Mesothelial cell of epicardium (in vitro differentiated cells): ENCODE measurements at regions not wholly inside any gene's neighbourhood (a gene's known extent, or its start where the extent isn't known, plus 50 kb on each side); places are given as distances from the start of the nearest gene placed in this dataset.

ENCODE experiments used
- DNase-seq, 2 experiments: peaks; one replicate each; pipeline ENCODE4 v3.0.0; 2021; ENCODE audit warnings: low spot score in 2 of 2; ENCODE audit not compliant: unreplicated experiment in 2 of 2
- H3K27ac Mint-ChIP-seq: 2 replicates; pipeline ENCODE4 v1.8.0; 2021; ENCODE audit warnings: mixed read lengths
- H3K27me3 Mint-ChIP-seq: 2 replicates; pipeline ENCODE4 v1.8.0; 2021; ENCODE audit warnings: low read depth, mixed read lengths
- H3K36me3 Mint-ChIP-seq: 2 replicates; pipeline ENCODE4 v1.8.0; 2021; ENCODE audit warnings: mixed read lengths
- H3K4me1 Mint-ChIP-seq: 2 replicates; pipeline ENCODE4 v1.8.0; 2021; ENCODE audit warnings: mixed read lengths
- H3K4me3 Mint-ChIP-seq: 2 replicates; pipeline ENCODE4 v1.8.0; 2021; ENCODE audit warnings: mild to moderate bottlenecking, moderate library complexity, mixed read lengths
- H3K9me3 Mint-ChIP-seq: 2 replicates; pipeline ENCODE4 v1.8.0; 2021; ENCODE audit warnings: mixed read lengths
- CTCF ChIP-seq: fragments of 200-600 bp; sonication (generic); IDR thresholded peaks from one replicate; pipeline ENCODE4 v1.5.0; 2021; ENCODE audit warnings: antibody characterized with exemption; ENCODE audit not compliant: unreplicated experiment

- Mint-ChIP-seq H3K4me3 (no peak overlapping the region), H3K9me3 (no peaks in the 10 kb centered on the region), H3K27ac (no peak overlapping the region), H3K4me1 (peaks cover 35% of the 10 kb centered on the region), H3K36me3 (no peaks in the 10 kb centered on the region), H3K27me3 (peaks cover 45% of the 10 kb centered on the region)
- no peak for TF ChIP-seq CTCF
- no peak for DNase-seq
These were observed 458.2 kb upstream of the RUNX1 start for GRCh38 chr21:35507181-35507759.

GRCh38 chr21:35506771-35507170 lies 457.7 kb upstream of the RUNX1 start:
- peaks cover 35% of the 10 kb centered on the region for H3K4me1 Mint-ChIP-seq
- no peaks in the 10 kb centered on the region for H3K36me3 Mint-ChIP-seq
- H3K27me3 Mint-ChIP-seq: peaks cover 49% of the 10 kb centered on the region
- H3K9me3 Mint-ChIP-seq: no peaks in the 10 kb centered on the region
- no peak for TF ChIP-seq CTCF
- H3K27ac Mint-ChIP-seq: no peak overlapping the region
- no peak for DNase-seq
- no peak overlapping the region for H3K4me3 Mint-ChIP-seq

- no peaks in the 10 kb centered on the region for H3K9me3 Mint-ChIP-seq
- H3K4me1 Mint-ChIP-seq: peaks cover 35% of the 10 kb centered on the region
- no peaks in the 10 kb centered on the region for H3K36me3 Mint-ChIP-seq
- TF ChIP-seq CTCF: no peak
- H3K4me3 Mint-ChIP-seq: no peak overlapping the region
- peaks cover 48% of the 10 kb centered on the region for H3K27me3 Mint-ChIP-seq
- DNase-seq: no peak
- no peak overlapping the region for H3K27ac Mint-ChIP-seq
These were observed 457.2 kb upstream of the RUNX1 start for GRCh38 chr21:35506352-35506751.

- Mint-ChIP-seq H3K9me3 (no peaks in the 10 kb centered on the region), H3K27me3 (peaks cover 37% of the 10 kb centered on the region), H3K27ac (no peak overlapping the region), H3K36me3 (no peaks in the 10 kb centered on the region), H3K4me3 (no peak overlapping the region), H3K4me1 (peaks cover 35% of the 10 kb centered on the region)
- no peak for DNase-seq
- no peak for TF ChIP-seq CTCF
These were observed 455.9 kb upstream of the RUNX1 start for GRCh38 chr21:35504951-35505466.

- TF ChIP-seq CTCF: no peak
- Mint-ChIP-seq H3K27me3 (peaks cover 36% of the 10 kb centered on the region), H3K27ac (no peak overlapping the region), H3K9me3 (peaks cover 3% of the 10 kb centered on the region), H3K36me3 (no peaks in the 10 kb centered on the region), H3K4me3 (no peak overlapping the region), H3K4me1 (peaks cover 35% of the 10 kb centered on the region)
- DNase-seq: no peak
These were observed 455.2 kb upstream of the RUNX1 start for GRCh38 chr21:35504277-35504676.
